GM21381 (cell line): ENCODE measurements at regions not wholly inside any gene's neighbourhood (a gene's known extent, or its start where the extent isn't known, plus 50 kb on each side); places are given as distances from the start of the nearest gene placed in this dataset.

Experiments used
- ATAC-seq: cut with Tn5 transposase; IDR thresholded peaks from one replicate; pipeline ENCODE4 v1.9.1; 2021; ENCODE audit warnings: mild to moderate bottlenecking, moderate library complexity; ENCODE audit not compliant: unreplicated experiment

GRCh38 chr4:15362541-15362940 lies 65.3 kb upstream of the C1QTNF7 start:
- no peak for ATAC-seq

- ATAC-seq: no peak
Observed at GRCh38 chr4:15364183-15364582, 63.6 kb upstream of the C1QTNF7 start.

- no peak for ATAC-seq
Observed at GRCh38 chr4:15365641-15366040, 62.2 kb upstream of the C1QTNF7 start.

- no peak for ATAC-seq
Observed at GRCh38 chr4:15366721-15367120, 61.1 kb upstream of the C1QTNF7 start.

DNA sequence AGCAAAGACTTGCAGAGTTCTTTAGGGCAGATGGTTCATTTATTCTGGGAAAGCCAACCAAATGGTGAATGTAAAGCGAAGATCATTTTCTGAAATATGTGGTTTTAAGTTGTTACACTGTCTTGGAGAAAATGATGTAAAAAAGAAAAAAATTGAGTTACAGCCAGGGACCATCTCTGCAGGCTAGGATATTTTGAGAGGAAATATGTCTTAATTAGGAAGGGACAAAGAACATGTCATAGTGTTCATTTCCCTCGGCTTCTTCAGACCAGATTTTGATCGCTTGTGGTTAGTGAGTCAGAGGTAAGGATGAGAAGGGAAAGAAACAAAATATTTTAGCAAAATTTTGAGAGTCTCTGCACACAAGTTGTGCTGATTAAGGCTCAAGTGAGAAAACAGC lies 59.0 kb upstream of the C1QTNF7 start:
- ATAC-seq: no peak

DNA sequence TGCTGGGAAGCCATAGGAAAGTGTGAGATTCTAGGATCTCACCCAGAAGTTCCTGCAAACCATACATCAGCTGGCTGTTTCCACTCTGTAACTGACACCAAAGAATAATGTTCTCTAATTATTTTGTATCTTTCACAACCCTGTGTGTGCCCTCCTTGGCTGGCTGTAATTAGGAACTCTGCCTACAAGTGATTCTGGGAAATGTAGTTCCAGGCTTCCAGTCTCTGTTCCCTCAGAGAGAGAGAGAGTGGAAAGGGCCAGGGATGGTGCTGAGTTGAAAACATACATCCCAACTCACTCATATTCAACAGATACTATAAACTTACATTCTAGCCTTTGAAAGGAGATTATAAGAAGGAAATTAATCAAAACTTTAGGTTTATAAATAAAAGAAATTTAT lies 57.5 kb upstream of the C1QTNF7 start:
- no peak for ATAC-seq

DNA sequence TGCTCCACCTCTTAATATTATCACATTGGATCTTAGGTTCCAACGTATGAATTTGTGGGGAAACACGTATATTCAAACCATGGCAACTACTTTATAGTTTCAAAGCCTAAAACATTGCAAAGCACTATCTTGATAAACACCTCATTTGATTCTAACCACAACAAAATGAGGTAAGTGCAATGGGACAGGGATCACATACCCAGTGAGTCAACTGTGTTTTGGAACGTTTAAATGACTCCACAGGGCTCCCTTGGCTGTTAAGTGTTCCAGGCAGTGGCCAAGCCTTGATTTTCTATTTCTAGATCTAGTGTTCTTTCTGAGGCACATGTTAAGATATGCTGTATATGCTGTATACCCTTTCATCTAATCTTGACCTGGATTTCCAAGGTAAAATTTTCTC lies 54.5 kb upstream of the C1QTNF7 start:
- no peak for ATAC-seq

GRCh38 chr4:15374656-15375055 lies 53.2 kb upstream of the C1QTNF7 start:
- no peak for ATAC-seq

DNA sequence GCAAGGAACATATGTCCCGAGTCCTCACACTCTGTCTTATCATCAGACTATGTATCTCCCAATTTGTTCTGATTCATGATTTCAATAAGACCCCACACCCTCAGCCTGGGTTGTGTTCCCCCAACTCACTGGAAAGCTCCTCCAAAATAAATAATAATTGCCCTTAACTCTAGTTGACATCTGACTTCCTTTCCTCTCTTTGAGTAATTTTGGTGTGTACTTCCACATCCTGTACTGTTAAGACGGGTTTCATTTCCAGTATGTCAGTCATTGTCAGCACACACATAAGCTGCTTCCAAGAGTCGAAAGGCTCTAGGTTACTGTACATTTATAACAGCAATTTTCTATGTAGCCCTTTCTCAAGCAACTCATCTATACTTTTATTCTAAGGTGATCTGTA lies 52.2 kb upstream of the C1QTNF7 start:
- ATAC-seq: peak; percentile 52

DNA sequence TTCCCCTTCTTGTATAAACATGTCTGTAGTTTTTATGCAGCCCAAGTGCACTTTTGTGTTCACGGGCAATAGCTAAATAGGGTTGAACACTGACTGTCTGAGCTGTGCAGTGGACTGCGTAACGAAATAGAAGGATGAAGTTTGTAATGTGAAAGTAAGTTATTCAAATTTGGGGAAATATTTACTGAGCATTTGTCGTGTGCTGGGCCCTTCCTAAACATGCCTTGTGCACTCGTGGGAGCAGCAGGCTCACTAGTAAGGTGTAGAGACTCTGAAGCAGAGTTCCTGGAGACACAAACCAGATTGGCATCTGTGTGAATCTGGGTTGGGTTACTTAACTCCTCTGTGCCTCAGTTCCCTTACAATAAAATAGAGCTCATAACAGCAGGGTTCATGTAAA lies 51.7 kb upstream of the C1QTNF7 start:
- ATAC-seq: peak; percentile 6

DNA sequence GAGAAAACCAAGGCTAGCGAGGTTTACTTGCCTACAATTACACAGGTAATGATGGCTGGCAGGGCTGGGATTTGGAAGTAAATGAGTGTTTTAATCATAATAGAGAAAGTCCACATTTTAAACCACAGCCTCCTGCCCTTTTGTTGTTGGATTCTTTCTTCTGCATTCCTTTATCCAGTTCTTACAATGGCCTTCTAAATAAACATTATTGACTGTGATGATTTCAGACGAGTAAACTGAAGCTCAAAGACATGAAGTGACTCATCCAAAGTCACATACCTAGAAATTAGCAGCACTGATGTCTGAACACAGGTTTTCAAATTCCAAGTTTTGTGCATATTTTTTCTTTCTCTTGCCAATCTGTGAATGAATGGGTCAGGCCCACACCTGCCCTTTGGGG lies 51.2 kb upstream of the C1QTNF7 start:
- no peak for ATAC-seq
